Esophagus muscularis mucosa (tissue), 4 donors: ENCODE measurements at regions not wholly inside any gene's neighbourhood (a gene's known extent, or its start where the extent isn't known, plus 50 kb on each side); places are given as distances from the start of the nearest gene placed in this dataset.

Experiments
- CTCF ChIP-seq, 3 experiments: fragments of 200-600 bp in 2 of 3; fragments of 450-650 bp in 1 of 3; sonication (generic) in 2 of 3; IDR thresholded peaks; one replicate each; pipeline ENCODE4 v1.5.1; 2017 to 2019; ENCODE audit warnings: antibody characterized with exemption in 3 of 3, mild to moderate bottlenecking in 2 of 3, moderate library complexity in 1 of 3
- EP300 ChIP-seq: sonication (generic); formaldehyde crosslinking; IDR thresholded peaks from one replicate; pipeline ENCODE4 v1.6.1; 2017; ENCODE audit warnings: antibody characterized with exemption
- POLR2A ChIP-seq: fragments of 450-650 bp; IDR thresholded peaks from one replicate; pipeline ENCODE4 v1.6.1; 2017; ENCODE audit warnings: antibody characterized with exemption, moderate library complexity, mild to moderate bottlenecking, low read depth
- POLR2AphosphoS5 ChIP-seq, 2 donors: sonication (generic); formaldehyde crosslinking; IDR thresholded peaks; one replicate each; pipeline ENCODE4 v1.6.1; 2017; ENCODE audit warnings: antibody characterized with exemption in 2 of 2

DNA sequence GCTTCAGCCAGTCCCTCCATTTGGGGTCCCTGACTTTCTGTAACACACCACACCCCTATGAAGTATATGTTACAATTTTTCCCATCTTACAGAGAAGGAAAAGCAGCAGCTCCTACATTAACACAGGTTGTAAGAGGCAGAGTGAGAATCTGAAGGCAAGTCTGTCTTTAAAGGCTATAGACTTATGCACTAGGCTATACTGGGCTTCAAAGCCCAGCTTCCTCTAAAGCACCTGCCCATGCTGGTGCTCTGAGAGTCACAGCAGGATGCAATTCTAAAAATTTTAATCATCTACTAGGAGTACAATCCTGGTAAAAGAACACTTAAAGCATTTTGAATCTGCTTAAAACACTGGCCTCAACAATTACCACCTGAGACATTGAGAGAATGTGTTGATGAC, 113.0 kb upstream of the NLGN4Y start:
- TF ChIP-seq CTCF (IDR thresholded peaks at IDR 0.05): no peak
- TF ChIP-seq POLR2AphosphoS5 (IDR thresholded peaks at IDR 0.05): no peak
- TF ChIP-seq POLR2A: no peak
- no peak for TF ChIP-seq EP300
